SK-N-SH (cell line): ENCODE measurements at regions not wholly inside any gene's neighbourhood (a gene's known extent, or its start where the extent isn't known, plus 50 kb on each side); places are given as distances from the start of the nearest gene placed in this dataset.

Source experiments
- CTCF ChIA-PET: fragments of 300-600, 350-600 bp; formaldehyde crosslinking; extraction: SDS; loops from one replicate; lab custom pipeline; 2021; lab: Yijun Ruan, JAX
- POLR2A ChIA-PET: fragments of 350-600 bp; sonication (Branson Sonifier 250); formaldehyde crosslinking; extraction: SDS; loops from one replicate; lab custom pipeline; 2020; ENCODE audit warnings: antibody characterized with exemption, inconsistent platforms; lab: Yijun Ruan, JAX
- DNase-seq: peaks from one replicate; pipeline ENCODE4 v3.0.0; 2012
- H2AFZ ChIP-seq: fragments of 200-600 bp; sonication (generic); 2 replicates; pipeline ENCODE4 v1.8.1; 2016; ENCODE audit warnings: antibody characterized with exemption, mild to moderate bottlenecking, low read depth
- H3F3A ChIP-seq: fragments of 200-600 bp; sonication (generic); replicated peaks from 2 replicates; pipeline ENCODE3; 2016; ENCODE audit warnings: antibody characterized with exemption, mild to moderate bottlenecking; ENCODE audit not compliant: insufficient read depth
- H3K27ac ChIP-seq, 2 experiments: fragments of 200-500 bp in 1 of 2; fragments of 200-600 bp in 1 of 2; sonication (Bioruptor generic) in 1 of 2; sonication (generic), shearing (Covaris generic) in 1 of 2; 2 replicates each; pipeline versions ENCODE4 v1.5.1 to v1.6.1; 2014 to 2016; ENCODE audit warnings: low read depth in 2 of 2, inconsistent platforms in 1 of 2, low read length in 1 of 2, mild to moderate bottlenecking in 1 of 2, mixed read lengths in 1 of 2
- H3K27me3 ChIP-seq: fragments of 200-600 bp; sonication (generic), shearing (Covaris generic); 2 replicates; pipeline ENCODE4 v1.6.1; 2016; ENCODE audit warnings: mixed run types; ENCODE audit not compliant: insufficient read depth
- H3K36me3 ChIP-seq, 2 experiments: fragments of 200-500 bp in 1 of 2; fragments of 200-600 bp in 1 of 2; sonication (Bioruptor generic) in 1 of 2; sonication (generic) in 1 of 2; replicated peaks in 1 of 2; 2 replicates each; pipeline versions ENCODE3 to v1.5.1; 2014 to 2016; ENCODE audit warnings: low read length in 1 of 2, mild to moderate bottlenecking in 1 of 2; ENCODE audit not compliant: insufficient read depth in 2 of 2, control insufficient read depth in 1 of 2
- H3K4me1 ChIP-seq, 2 experiments: fragments of 200-500 bp in 1 of 2; fragments of 200-600 bp in 1 of 2; sonication (Bioruptor generic) in 1 of 2; sonication (generic), shearing (Covaris generic) in 1 of 2; 2 replicates each; pipeline versions ENCODE4 v1.5.1 to v1.6.1; 2014 to 2016; ENCODE audit warnings: low read depth in 1 of 2, low read length in 1 of 2, mixed run types in 1 of 2; ENCODE audit not compliant: insufficient read depth in 2 of 2, control insufficient read depth in 1 of 2
- H3K4me2 ChIP-seq: fragments of 200-600 bp; sonication (generic), shearing (Covaris generic); 2 replicates; pipeline ENCODE4 v1.6.1; 2017; ENCODE audit warnings: mixed run types
- H3K4me3 ChIP-seq, 2 experiments: fragments of 200-500 bp in 1 of 2; fragments of 200-600 bp in 1 of 2; sonication (Bioruptor generic) in 1 of 2; sonication (generic), shearing (Covaris generic) in 1 of 2; 2 replicates each; pipeline versions ENCODE4 v1.5.1 to v1.8.1; 2014 to 2016; ENCODE audit warnings: low read depth in 2 of 2, inconsistent platforms in 1 of 2, low read length in 1 of 2, mild to moderate bottlenecking in 1 of 2, mixed read lengths in 1 of 2, moderate library complexity in 1 of 2
- H3K79me2 ChIP-seq: fragments of 200-600 bp; sonication (generic); 2 replicates; pipeline ENCODE4 v1.8.1; 2017; ENCODE audit warnings: mild to moderate bottlenecking; ENCODE audit not compliant: insufficient read depth
- H3K9ac ChIP-seq: fragments of 200-600 bp; sonication (generic); 2 replicates; pipeline ENCODE4 v1.6.1; 2017; ENCODE audit warnings: mixed run types
- H3K9me2 ChIP-seq: fragments of 200-600 bp; sonication (generic); 2 replicates; pipeline ENCODE4 v1.6.1; 2017; ENCODE audit warnings: mixed run types
- H3K9me3 ChIP-seq: fragments of 200-600 bp; sonication (generic); 2 replicates; pipeline ENCODE4 v1.6.1; 2017; ENCODE audit warnings: mixed run types, mild to moderate bottlenecking, moderate library complexity
- H4K20me1 ChIP-seq: fragments of 200-600 bp; sonication (generic); 2 replicates; pipeline ENCODE4 v1.6.1; 2017; ENCODE audit warnings: mild to moderate bottlenecking, mixed run types; ENCODE audit not compliant: insufficient read depth
- FOSL2 ChIP-seq: IDR thresholded peaks from 2 replicates; pipeline ENCODE4 v1.4.0; 2012; ENCODE audit warnings: low read depth, mild to moderate bottlenecking, moderate library complexity, borderline replicate concordance
- FOXM1 ChIP-seq: IDR thresholded peaks from 2 replicates; pipeline ENCODE4 v1.4.0; 2012; ENCODE audit warnings: low read depth, mild to moderate bottlenecking
- NFIC ChIP-seq: IDR thresholded peaks from 2 replicates; pipeline ENCODE4 v1.4.0; 2012; ENCODE audit warnings: borderline replicate concordance
- SIN3A ChIP-seq: IDR thresholded peaks from 2 replicates; pipeline ENCODE4 v1.6.1; 2012; ENCODE audit warnings: low read depth, mild to moderate bottlenecking, low read length, moderate library complexity, borderline replicate concordance
- TCF12 ChIP-seq: IDR thresholded peaks from 2 replicates; pipeline ENCODE4 v1.4.0; 2012
- YY1 ChIP-seq: IDR thresholded peaks from 2 replicates; pipeline ENCODE4 v1.4.0; 2012; ENCODE audit warnings: low read depth, mild to moderate bottlenecking
- WGBS: methylation state at CpG from one replicate; pipeline ENCODE4 v1.1.6; 2017; ENCODE audit warnings: low lambda C conversion rate; 5-methylcytosine and 5-hydroxymethylcytosine counted together
- TF ChIP-seq, protein P1 (sequence below): fragments of 150-350 bp; IDR thresholded peaks from 2 replicates; pipeline ENCODE4 v1.6.1; 2016; ENCODE audit warnings: mild to moderate bottlenecking, low read depth, low read length
- TF ChIP-seq, protein P2 (sequence below): IDR thresholded peaks from 2 replicates; pipeline ENCODE4; 2012
- TF ChIP-seq, protein P3 (sequence below): fragments of 150-350 bp; IDR thresholded peaks from 2 replicates; pipeline ENCODE4 v1.6.1; 2017; ENCODE audit warnings: antibody characterized with exemption, low read length, low read depth, borderline replicate concordance

DNA sequence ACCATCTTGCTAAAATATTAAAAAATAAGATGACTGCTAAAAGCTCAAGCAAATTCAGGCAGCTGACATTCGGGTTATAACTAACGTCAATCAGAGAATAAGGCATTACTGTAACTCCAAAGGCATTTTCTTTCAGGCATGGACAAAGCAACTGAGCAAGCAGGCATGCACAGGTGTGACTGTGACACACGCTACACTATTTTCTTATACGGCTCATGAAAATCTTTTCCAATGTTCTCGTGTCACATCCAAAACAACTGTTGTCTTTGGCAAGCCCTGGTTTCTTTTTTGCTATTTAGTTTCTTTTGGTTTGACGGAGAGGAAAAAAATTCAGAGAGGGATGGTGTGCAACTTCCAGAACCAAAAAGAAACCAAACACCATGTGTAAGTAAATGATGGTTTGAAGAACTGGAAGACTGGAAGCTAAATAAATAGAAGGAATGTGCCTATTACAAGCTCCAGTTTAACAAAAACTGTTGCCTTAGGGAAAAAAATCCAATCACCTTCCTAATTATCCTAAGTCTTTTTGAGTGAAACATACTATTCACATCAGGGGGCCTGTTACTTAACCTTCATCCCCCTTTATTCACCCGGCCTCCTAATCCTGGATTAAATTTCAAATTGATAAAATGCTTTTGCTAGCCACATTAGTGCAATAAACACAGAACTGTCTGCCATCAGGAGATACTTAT is 277.6 kb downstream of the PSAT1 start:
- no peak overlapping the region for H3K27ac ChIP-seq
- WGBS, result 87% methylated on average over 7 of the region's 7 CpGs
- ChIA-PET POLR2A (no interaction called here), CTCF (no interaction called here)
- peaks cover 3 to 8% of the 10 kb centered on the region in 2 experiments; a peak in 2 of 4 replicates for H3K4me1 ChIP-seq
- no peaks in the 10 kb centered on the region for H3K79me2 ChIP-seq
- no peaks in the 10 kb centered on the region for H3K27me3 ChIP-seq
- H3K9me3 ChIP-seq, result no peaks in the 10 kb centered on the region
- TF ChIP-seq, protein P1, sequence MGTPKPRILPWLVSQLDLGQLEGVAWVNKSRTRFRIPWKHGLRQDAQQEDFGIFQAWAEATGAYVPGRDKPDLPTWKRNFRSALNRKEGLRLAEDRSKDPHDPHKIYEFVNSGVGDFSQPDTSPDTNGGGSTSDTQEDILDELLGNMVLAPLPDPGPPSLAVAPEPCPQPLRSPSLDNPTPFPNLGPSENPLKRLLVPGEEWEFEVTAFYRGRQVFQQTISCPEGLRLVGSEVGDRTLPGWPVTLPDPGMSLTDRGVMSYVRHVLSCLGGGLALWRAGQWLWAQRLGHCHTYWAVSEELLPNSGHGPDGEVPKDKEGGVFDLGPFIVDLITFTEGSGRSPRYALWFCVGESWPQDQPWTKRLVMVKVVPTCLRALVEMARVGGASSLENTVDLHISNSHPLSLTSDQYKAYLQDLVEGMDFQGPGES, result no peak
- no peak for TF ChIP-seq TCF12
- no peak for TF ChIP-seq FOXM1
- TF ChIP-seq SIN3A, result no peak
- no peak for TF ChIP-seq NFIC
- TF ChIP-seq, protein P2, sequence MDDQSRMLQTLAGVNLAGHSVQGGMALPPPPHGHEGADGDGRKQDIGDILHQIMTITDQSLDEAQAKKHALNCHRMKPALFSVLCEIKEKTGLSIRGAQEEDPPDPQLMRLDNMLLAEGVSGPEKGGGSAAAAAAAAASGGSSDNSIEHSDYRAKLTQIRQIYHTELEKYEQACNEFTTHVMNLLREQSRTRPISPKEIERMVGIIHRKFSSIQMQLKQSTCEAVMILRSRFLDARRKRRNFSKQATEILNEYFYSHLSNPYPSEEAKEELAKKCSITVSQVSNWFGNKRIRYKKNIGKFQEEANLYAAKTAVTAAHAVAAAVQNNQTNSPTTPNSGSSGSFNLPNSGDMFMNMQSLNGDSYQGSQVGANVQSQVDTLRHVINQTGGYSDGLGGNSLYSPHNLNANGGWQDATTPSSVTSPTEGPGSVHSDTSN, result no peak
- no peak for DNase-seq
- no peak overlapping the region for H3K4me2 ChIP-seq
- H3F3A ChIP-seq, result no peaks in the 10 kb centered on the region
- no peaks in the 10 kb centered on the region for H3K36me3 ChIP-seq
- no peaks in the 10 kb centered on the region for H3K9me2 ChIP-seq
- H3K4me3 ChIP-seq, result no peak overlapping the region
- H4K20me1 ChIP-seq, result no peaks in the 10 kb centered on the region
- no peak overlapping the region for H2AFZ ChIP-seq
- H3K9ac ChIP-seq, result no peak overlapping the region

DNA sequence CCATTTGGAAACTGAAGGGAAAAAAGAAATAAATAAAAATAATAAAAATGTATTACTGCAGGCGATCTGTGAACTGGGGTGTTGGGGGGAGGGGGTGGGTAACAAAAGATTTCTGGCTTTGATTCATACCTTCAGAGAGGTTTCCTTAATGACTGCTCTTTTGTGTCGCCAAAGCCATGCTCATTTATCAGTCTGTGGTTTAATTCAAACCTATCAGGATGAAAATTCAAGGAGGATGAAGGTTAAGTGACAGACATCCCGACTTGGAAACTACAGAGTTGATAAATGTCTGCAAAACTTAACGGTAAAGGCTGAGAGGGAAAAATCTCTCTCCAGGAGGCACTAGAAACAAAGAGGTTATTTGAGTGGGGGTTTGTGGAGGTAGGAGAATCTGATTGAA is 278.2 kb downstream of the PSAT1 start:
- Histone ChIP-seq H2AFZ (peak overlapping the region; percentile 14; the same call in 1 of the 2 replicates), H3K4me2 (no peak overlapping the region), H3K9me2 (no peaks in the 10 kb centered on the region), H3K27me3 (no peaks in the 10 kb centered on the region), H3K9me3 (no peaks in the 10 kb centered on the region), H3K36me3 (no peaks in the 10 kb centered on the region), H3K4me3 (no peak overlapping the region), H3K27ac (no peak overlapping the region), H3K4me1 (peaks cover 3 to 8% of the 10 kb centered on the region in 2 experiments; a peak in 2 of 4 replicates), H3K9ac (no peak overlapping the region), H3F3A (no peaks in the 10 kb centered on the region), H4K20me1 (no peaks in the 10 kb centered on the region), H3K79me2 (no peaks in the 10 kb centered on the region)
- DNase-seq, result no peak
- CTCF ChIA-PET, result no interaction called here
- 60% methylated on average over 4 of the region's 4 CpGs for WGBS
- TF ChIP-seq YY1 (no peak), NFIC (no peak), SIN3A (no peak), FOSL2 (no peak)
- TF ChIP-seq, protein P3, sequence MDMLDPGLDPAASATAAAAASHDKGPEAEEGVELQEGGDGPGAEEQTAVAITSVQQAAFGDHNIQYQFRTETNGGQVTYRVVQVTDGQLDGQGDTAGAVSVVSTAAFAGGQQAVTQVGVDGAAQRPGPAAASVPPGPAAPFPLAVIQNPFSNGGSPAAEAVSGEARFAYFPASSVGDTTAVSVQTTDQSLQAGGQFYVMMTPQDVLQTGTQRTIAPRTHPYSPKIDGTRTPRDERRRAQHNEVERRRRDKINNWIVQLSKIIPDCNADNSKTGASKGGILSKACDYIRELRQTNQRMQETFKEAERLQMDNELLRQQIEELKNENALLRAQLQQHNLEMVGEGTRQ, result no peak
- POLR2A ChIA-PET, result no interaction called here
